Rectal smooth muscle tissue (tissue), 1 donor: ENCODE measurements at regions not wholly inside any gene's neighbourhood (a gene's known extent, or its start where the extent isn't known, plus 50 kb on each side); places are given as distances from the start of the nearest gene placed in this dataset.

Experiments
- H3K27ac ChIP-seq: one replicate; pipeline ENCODE4 v1.7.0; 2013; ENCODE audit warnings: low read depth, low read length, inconsistent platforms
- H3K27me3 ChIP-seq: one replicate; pipeline ENCODE4 v1.7.0; 2013; ENCODE audit warnings: low read length; ENCODE audit not compliant: control insufficient read depth, insufficient read depth
- H3K36me3 ChIP-seq: one replicate; pipeline ENCODE4 v1.7.0; 2013; ENCODE audit warnings: low read length; ENCODE audit not compliant: control insufficient read depth, insufficient read depth
- H3K4me1 ChIP-seq: one replicate; pipeline ENCODE4 v1.7.0; 2013; ENCODE audit warnings: low read length; ENCODE audit not compliant: control insufficient read depth, insufficient read depth
- H3K4me3 ChIP-seq: one replicate; pipeline ENCODE4 v1.7.0; 2013; ENCODE audit warnings: low read length
- H3K9ac ChIP-seq: one replicate; pipeline ENCODE4 v1.7.0; 2013; ENCODE audit warnings: low read length

DNA sequence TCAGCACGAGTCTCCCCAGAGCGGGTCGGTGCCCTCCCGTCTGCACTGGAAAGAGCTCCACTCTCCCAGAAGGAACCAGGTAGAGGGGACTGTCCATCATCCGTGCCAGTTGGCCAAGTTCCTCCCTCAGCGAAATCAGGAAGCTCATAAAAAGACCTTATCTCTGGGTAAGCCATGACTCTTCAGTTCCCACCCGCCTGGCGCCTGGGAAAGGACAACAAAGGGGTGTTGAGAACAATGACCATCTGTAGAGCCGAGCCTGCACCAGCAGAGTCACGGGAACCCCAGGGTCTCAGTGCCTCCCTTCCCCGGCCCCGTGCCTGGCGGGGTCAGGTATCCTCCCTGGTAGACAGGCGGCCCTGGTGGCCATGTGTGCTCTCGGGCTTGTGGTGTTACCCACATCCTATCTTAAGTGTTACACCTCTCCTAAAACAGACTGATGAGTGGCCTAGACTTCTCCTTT is 190.7 kb downstream of the AXIN2 start:
- H3K27me3 ChIP-seq: no peaks in the 10 kb centered on the region
- no peaks in the 10 kb centered on the region for H3K36me3 ChIP-seq
- H3K4me3 ChIP-seq: no peak overlapping the region
- H3K4me1 ChIP-seq: no peaks in the 10 kb centered on the region
- H3K9ac ChIP-seq: no peak overlapping the region
- H3K27ac ChIP-seq: no peak overlapping the region

- Histone ChIP-seq H3K9ac (no peak overlapping the region), H3K4me1 (no peaks in the 10 kb centered on the region)
Observed at GRCh38 chr17:65368341-65368740, 193.1 kb downstream of the AXIN2 start.

DNA sequence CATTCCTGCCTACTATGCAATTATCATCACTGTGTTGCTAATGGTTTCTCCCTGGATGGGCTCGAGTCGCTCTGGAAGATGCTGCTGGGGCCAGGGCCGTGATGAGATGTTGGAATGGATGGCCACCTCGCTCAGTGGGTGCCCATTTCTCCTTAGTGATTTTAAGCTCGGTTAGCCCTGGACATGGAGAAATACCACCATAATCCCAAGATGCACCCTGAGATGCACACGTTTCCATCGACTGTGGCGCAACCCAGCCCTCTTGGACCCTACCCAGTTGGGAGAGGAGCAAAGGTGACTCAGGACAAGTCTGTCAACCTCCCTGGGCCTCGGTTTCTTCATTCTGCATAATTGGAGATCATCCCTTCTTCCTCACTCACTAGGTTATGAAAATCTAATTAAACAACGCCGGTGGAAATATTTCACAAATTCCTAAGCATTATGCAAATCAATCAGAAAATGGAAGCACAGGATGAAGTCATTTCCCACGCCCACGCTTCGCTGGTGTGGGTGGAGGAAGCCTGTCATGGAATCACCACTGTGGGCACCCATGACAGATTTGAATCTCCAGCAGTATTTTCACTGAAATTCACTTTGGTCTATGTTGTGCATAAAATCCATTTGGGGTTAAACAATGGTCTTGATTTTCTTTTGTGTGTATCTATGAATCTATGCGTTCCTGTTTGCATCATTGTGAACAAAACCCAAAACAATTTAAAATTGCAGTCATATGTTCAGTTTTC is 195.2 kb downstream of the AXIN2 start:
- no peak overlapping the region for H3K4me3 ChIP-seq
- H3K27me3 ChIP-seq: no peaks in the 10 kb centered on the region
- H3K27ac ChIP-seq: no peak overlapping the region
- no peaks in the 10 kb centered on the region for H3K36me3 ChIP-seq
- no peak overlapping the region for H3K9ac ChIP-seq
- no peaks in the 10 kb centered on the region for H3K4me1 ChIP-seq

More at GRCh38 chr17:65368341-65368740, 193.1 kb downstream of the AXIN2 start:
- Histone ChIP-seq H3K27ac (no peak overlapping the region), H3K27me3 (no peaks in the 10 kb centered on the region), H3K36me3 (no peaks in the 10 kb centered on the region), H3K4me3 (no peak overlapping the region)

- Histone ChIP-seq H3K36me3 (no peaks in the 10 kb centered on the region), H3K4me3 (no peak overlapping the region), H3K27me3 (no peaks in the 10 kb centered on the region), H3K27ac (no peak overlapping the region), H3K4me1 (no peaks in the 10 kb centered on the region), H3K9ac (no peak overlapping the region)
Observed at GRCh38 chr17:65365169-65365568, 196.3 kb downstream of the AXIN2 start.

DNA sequence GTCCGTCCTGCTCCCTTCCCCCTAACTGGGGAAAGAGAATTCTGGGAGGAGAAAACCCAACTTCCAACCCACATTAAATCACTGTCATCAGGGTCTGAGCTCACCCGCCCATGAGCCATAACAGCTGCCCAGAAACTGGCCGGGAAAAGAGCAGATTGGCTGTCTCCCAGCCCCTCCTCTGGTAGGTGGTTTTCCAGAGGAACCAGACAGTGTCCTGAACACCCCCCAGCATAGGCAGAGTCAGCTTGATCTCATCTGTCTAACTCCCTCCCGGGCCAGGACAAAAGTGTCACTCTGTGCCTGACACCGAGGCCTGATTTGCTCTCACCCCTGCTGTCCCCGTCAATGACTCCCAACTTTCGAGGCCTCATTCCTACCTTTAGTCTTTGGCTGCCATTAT is 197.0 kb downstream of the AXIN2 start:
- Histone ChIP-seq H3K36me3 (no peaks in the 10 kb centered on the region), H3K4me3 (no peak overlapping the region), H3K9ac (no peak overlapping the region), H3K27me3 (no peaks in the 10 kb centered on the region), H3K27ac (no peak overlapping the region), H3K4me1 (no peaks in the 10 kb centered on the region)

- H3K27me3 ChIP-seq: no peaks in the 10 kb centered on the region
- no peak overlapping the region for H3K27ac ChIP-seq
- H3K4me3 ChIP-seq: no peak overlapping the region
- H3K4me1 ChIP-seq: no peaks in the 10 kb centered on the region
- no peak overlapping the region for H3K9ac ChIP-seq
- no peaks in the 10 kb centered on the region for H3K36me3 ChIP-seq
Observed at GRCh38 chr17:65362826-65363225, 198.6 kb downstream of the AXIN2 start.

DNA sequence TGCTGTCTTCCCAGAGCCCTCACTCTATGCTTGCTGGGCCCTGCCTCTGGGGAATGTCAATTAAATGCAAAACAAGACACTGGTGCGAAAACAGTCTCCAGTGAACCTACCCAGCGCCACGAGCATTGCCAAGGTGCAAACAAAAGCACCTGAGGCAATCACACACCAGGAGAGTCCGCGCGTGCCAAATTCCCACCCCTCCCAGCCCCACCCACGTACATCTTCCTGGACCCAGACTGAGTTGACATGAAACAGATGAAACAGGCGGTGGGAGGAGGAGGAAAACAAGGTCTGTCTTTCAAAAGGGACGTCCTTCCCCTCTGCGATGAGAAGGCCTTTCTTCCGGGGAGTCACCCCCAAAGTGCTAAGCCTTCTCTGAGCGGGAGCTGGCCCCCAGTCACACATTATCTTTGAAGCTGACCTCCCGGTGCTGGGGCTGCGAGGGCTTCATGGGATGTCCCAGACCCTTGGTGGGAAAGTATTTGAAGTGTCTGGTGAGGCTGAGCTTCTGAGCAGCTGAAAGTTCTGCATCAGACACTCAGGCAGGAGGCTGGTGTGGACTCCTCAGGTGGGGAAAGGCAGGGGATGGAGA is 200.4 kb downstream of the AXIN2 start:
- Histone ChIP-seq H3K4me1 (no peaks in the 10 kb centered on the region), H3K36me3 (no peaks in the 10 kb centered on the region), H3K9ac (no peak overlapping the region), H3K27me3 (no peaks in the 10 kb centered on the region), H3K4me3 (no peak overlapping the region), H3K27ac (no peak overlapping the region)

DNA sequence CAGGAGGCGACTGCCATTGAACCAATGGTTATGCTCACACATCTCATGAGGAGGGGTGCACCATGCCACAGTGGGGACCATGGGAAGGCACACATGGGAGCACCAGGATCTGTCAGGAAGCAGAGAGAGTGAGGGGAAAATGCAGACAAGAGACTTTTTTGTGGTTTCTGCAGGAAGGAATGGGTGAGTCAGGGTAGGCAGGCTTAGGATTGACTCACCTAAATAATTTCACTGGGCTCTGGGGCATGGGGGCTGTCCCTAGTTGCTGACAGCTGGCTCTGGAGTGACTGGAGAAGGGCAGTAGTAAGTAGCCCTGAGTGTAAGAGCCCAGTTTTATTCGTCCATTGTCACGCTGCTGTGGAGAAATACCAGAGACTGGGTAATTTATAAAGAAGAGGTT is 202.4 kb downstream of the AXIN2 start:
- Histone ChIP-seq H3K4me3 (no peak overlapping the region), H3K27ac (no peak overlapping the region), H3K36me3 (no peaks in the 10 kb centered on the region), H3K4me1 (no peaks in the 10 kb centered on the region), H3K27me3 (no peaks in the 10 kb centered on the region), H3K9ac (no peak overlapping the region)

- H3K9ac ChIP-seq: no peak overlapping the region
- no peaks in the 10 kb centered on the region for H3K4me1 ChIP-seq
- no peaks in the 10 kb centered on the region for H3K27me3 ChIP-seq
- no peak overlapping the region for H3K4me3 ChIP-seq
- no peaks in the 10 kb centered on the region for H3K36me3 ChIP-seq
- no peak overlapping the region for H3K27ac ChIP-seq
Observed at GRCh38 chr17:65356536-65356935, 204.9 kb downstream of the AXIN2 start.

DNA sequence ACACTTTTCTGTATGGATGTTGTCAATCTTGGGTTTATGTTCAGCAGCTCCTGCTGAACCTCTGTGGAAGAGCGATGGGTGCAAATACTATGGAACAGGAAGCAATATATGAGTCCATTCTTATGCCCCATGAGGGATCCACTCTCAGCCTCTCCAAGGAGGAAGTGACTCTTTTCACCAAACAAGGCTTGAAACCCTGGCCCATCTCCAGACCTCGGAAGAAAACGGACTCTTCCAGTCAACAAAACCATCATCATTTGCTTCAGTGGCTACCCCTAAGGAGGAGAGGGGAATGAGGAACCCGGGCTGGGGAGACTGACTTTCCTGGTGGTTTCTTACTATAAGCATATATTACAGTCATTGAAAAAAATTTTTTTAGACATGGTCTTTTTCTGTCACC is 206.2 kb downstream of the AXIN2 start:
- Histone ChIP-seq H3K9ac (no peak overlapping the region), H3K4me1 (no peaks in the 10 kb centered on the region)

DNA sequence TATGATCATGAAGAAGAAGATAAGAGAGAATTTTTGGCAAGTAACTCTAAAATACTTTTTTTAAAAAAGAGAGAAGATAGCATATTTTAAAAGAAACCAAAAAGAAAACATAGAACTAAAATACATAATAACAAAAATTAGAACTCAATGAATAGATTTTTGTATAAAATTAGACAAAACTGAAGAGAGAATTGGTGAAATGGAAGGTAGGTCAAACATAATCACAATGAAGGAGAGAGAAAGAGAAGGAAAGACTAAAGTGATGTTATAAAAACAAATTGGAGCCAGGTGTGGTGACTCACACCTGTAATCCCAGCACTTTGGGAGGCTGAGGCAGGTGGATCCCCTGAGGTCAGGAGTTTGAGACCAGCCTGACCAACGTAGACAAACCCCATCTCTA is 211.5 kb downstream of the AXIN2 start:
- no peaks in the 10 kb centered on the region for H3K36me3 ChIP-seq
- H3K4me1 ChIP-seq: no peaks in the 10 kb centered on the region
- no peaks in the 10 kb centered on the region for H3K27me3 ChIP-seq
- no peak overlapping the region for H3K9ac ChIP-seq
- H3K27ac ChIP-seq: no peak overlapping the region
- H3K4me3 ChIP-seq: no peak overlapping the region

More for the DNA sequence above, 206.2 kb downstream of the AXIN2 start:
- no peaks in the 10 kb centered on the region for H3K36me3 ChIP-seq
- no peaks in the 10 kb centered on the region for H3K27me3 ChIP-seq
- no peak overlapping the region for H3K27ac ChIP-seq
- H3K4me3 ChIP-seq: no peak overlapping the region

- no peaks in the 10 kb centered on the region for H3K27me3 ChIP-seq
- no peaks in the 10 kb centered on the region for H3K36me3 ChIP-seq
- no peaks in the 10 kb centered on the region for H3K4me1 ChIP-seq
- no peak overlapping the region for H3K9ac ChIP-seq
- H3K27ac ChIP-seq: no peak overlapping the region
- no peak overlapping the region for H3K4me3 ChIP-seq
Observed at GRCh38 chr17:65346166-65346565, 209.0 kb downstream of the RGS9 start.
